GM19238 (cell line): ENCODE measurements at regions not wholly inside any gene's neighbourhood (a gene's known extent, or its start where the extent isn't known, plus 50 kb on each side); places are given as distances from the start of the nearest gene placed in this dataset.

Experiments used
- DNase-seq: peaks from one replicate; pipeline ENCODE4 v3.0.0; 2011; ENCODE audit warnings: low spot score; ENCODE audit not compliant: insufficient read length

- no peak for DNase-seq
These were observed 564.8 kb downstream of the ACTL7B start for GRCh38 chr9:108290839-108291585.

- no peak for DNase-seq
These were observed 569.1 kb downstream of the ACTL7B start for GRCh38 chr9:108286638-108287206.

GRCh38 chr9:108283696-108284095 lies 572.1 kb downstream of the ACTL7B start:
- no peak for DNase-seq

GRCh38 chr9:108282872-108283271 lies 572.9 kb downstream of the ACTL7B start:
- no peak for DNase-seq

- no peak for DNase-seq
These were observed 574.1 kb downstream of the ACTL7B start for GRCh38 chr9:108281696-108282095.

- no peak for DNase-seq
These were observed 577.4 kb downstream of the ACTL7B start for GRCh38 chr9:108278341-108278740.

GRCh38 chr9:108277216-108277615 lies 578.6 kb downstream of the ACTL7B start:
- no peak for DNase-seq

- DNase-seq, result no peak
These were observed 579.9 kb downstream of the ACTL7B start for GRCh38 chr9:108275906-108276305.

- no peak for DNase-seq
These were observed 580.8 kb downstream of the ACTL7B start for GRCh38 chr9:108274971-108275370.

- DNase-seq, result no peak
These were observed 581.8 kb downstream of the ACTL7B start for GRCh38 chr9:108273988-108274387.

- peak; percentile 3 for DNase-seq
These were observed 583.4 kb downstream of the ACTL7B start for GRCh38 chr9:108272349-108272899.

GRCh38 chr9:108271646-108272348 lies 584.0 kb downstream of the ACTL7B start:
- no peak for DNase-seq

GRCh38 chr9:108271236-108271635 lies 584.5 kb downstream of the ACTL7B start:
- no peak for DNase-seq

- DNase-seq, result no peak
These were observed 585.2 kb downstream of the ACTL7B start for GRCh38 chr9:108270561-108270960.

GRCh38 chr9:108270051-108270450 lies 585.7 kb downstream of the ACTL7B start:
- no peak for DNase-seq

- DNase-seq, result no peak
These were observed 586.4 kb downstream of the ACTL7B start for GRCh38 chr9:108269371-108269770.

- no peak for DNase-seq
These were observed 590.7 kb downstream of the ACTL7B start for GRCh38 chr9:108265065-108265464.

- DNase-seq, result no peak
These were observed 591.7 kb downstream of the ACTL7B start for GRCh38 chr9:108264093-108264492.

GRCh38 chr9:108262836-108263235 lies 593.0 kb downstream of the ACTL7B start:
- no peak for DNase-seq

- no peak for DNase-seq
These were observed 595.7 kb downstream of the ACTL7B start for GRCh38 chr9:108259917-108260675.

- DNase-seq, result no peak
These were observed 597.1 kb downstream of the ACTL7B start for GRCh38 chr9:108258640-108259039.

GRCh38 chr9:108257382-108257781 lies 598.4 kb downstream of the ACTL7B start:
- DNase-seq, result no peak
